Ishikawa (cell line): ENCODE measurements at regions not wholly inside any gene's neighbourhood (a gene's known extent, or its start where the extent isn't known, plus 50 kb on each side); places are given as distances from the start of the nearest gene placed in this dataset.

Source experiments
- CEBPB ChIP-seq: IDR thresholded peaks from 2 replicates; pipeline ENCODE4 v1.6.1; 2012

GRCh38 chr22:12384612-12385011, 3143.4 kb upstream of the OR11H1 start:
- TF ChIP-seq CEBPB: peak; percentile 72
